H9 (cell line): ENCODE measurements at regions not wholly inside any gene's neighbourhood (a gene's known extent, or its start where the extent isn't known, plus 50 kb on each side); places are given as distances from the start of the nearest gene placed in this dataset.

Experiments used
- DNase-seq: peaks from one replicate; pipeline ENCODE4 v3.0.0-alpha.2; 2017
- H2AFZ ChIP-seq: one replicate; pipeline ENCODE4 v1.6.1; 2013; ENCODE audit warnings: mild to moderate bottlenecking, low read length, control low read depth, moderate library complexity
- H2AK5ac ChIP-seq: 2 replicates; pipeline ENCODE4 v1.6.1; 2013; ENCODE audit warnings: low read length, control low read depth, mixed read lengths; ENCODE audit not compliant: insufficient read length
- H2BK120ac ChIP-seq: one replicate; pipeline ENCODE4 v1.6.1; 2013; ENCODE audit warnings: low read depth, mild to moderate bottlenecking, low read length, control low read depth, inconsistent platforms; ENCODE audit not compliant: poor library complexity, severe bottlenecking
- H2BK12ac ChIP-seq: 2 replicates; pipeline ENCODE4 v1.6.1; 2013; ENCODE audit warnings: low read length, control low read depth, mixed read lengths, low read depth; ENCODE audit not compliant: insufficient read length
- H2BK15ac ChIP-seq: 2 replicates; pipeline ENCODE4 v1.6.1; 2013; ENCODE audit warnings: low read depth, low read length, control low read depth
- H2BK20ac ChIP-seq: one replicate; pipeline ENCODE4 v1.6.1; 2013; ENCODE audit warnings: low read depth, mild to moderate bottlenecking, low read length, control low read depth, inconsistent platforms; ENCODE audit not compliant: poor library complexity, severe bottlenecking
- H2BK5ac ChIP-seq: 2 replicates; pipeline ENCODE4 v1.6.1; 2013; ENCODE audit warnings: low read length, control low read depth, mixed read lengths; ENCODE audit not compliant: insufficient read length
- H3K14ac ChIP-seq: 2 replicates; pipeline ENCODE4 v1.6.1; 2013; ENCODE audit warnings: low read length, control low read depth; ENCODE audit not compliant: insufficient read depth
- H3K18ac ChIP-seq: 2 replicates; pipeline ENCODE4 v1.6.1; 2013; ENCODE audit warnings: low read depth, mild to moderate bottlenecking, mixed read lengths, low read length, control low read depth; ENCODE audit not compliant: insufficient read length
- H3K23ac ChIP-seq: 2 replicates; pipeline ENCODE4 v1.6.1; 2013; ENCODE audit warnings: low read length, control low read depth, mixed read lengths, low read depth; ENCODE audit not compliant: insufficient read length
- H3K23me2 ChIP-seq: 2 replicates; pipeline ENCODE4 v1.6.1; 2013; ENCODE audit warnings: low read depth, mild to moderate bottlenecking, mixed read lengths, low read length, control low read depth; ENCODE audit not compliant: insufficient read length, poor library complexity, severe bottlenecking
- H3K27ac ChIP-seq: 2 replicates; pipeline ENCODE4 v1.5.1; 2013; ENCODE audit warnings: low read length, control low read depth, mixed read lengths, low read depth; ENCODE audit not compliant: insufficient read length
- H3K27me3 ChIP-seq: 2 replicates; pipeline ENCODE4 v1.6.1; 2013; ENCODE audit warnings: low read length, control low read depth, inconsistent platforms; ENCODE audit not compliant: insufficient read depth
- H3K4ac ChIP-seq: 2 replicates; pipeline ENCODE4 v1.6.1; 2013; ENCODE audit warnings: low read depth, mild to moderate bottlenecking, control low read depth, inconsistent platforms, low read length, moderate library complexity
- H3K4me1 ChIP-seq: 2 replicates; pipeline ENCODE4 v1.6.1; 2013; ENCODE audit warnings: low read length, control low read depth, inconsistent platforms; ENCODE audit not compliant: insufficient read depth
- H3K4me2 ChIP-seq: 2 replicates; pipeline ENCODE4 v1.6.1; 2013; ENCODE audit warnings: low read length, control low read depth, mixed read lengths; ENCODE audit not compliant: insufficient read length, insufficient read depth
- H3K56ac ChIP-seq: 2 replicates; pipeline ENCODE4 v1.6.1; 2013; ENCODE audit warnings: low read depth, mild to moderate bottlenecking, mixed read lengths, low read length, control low read depth; ENCODE audit not compliant: insufficient read length
- H3K79me1 ChIP-seq: 2 replicates; pipeline ENCODE4 v1.6.1; 2013; ENCODE audit warnings: low read depth, mild to moderate bottlenecking, moderate library complexity, low read length, control low read depth, inconsistent platforms; ENCODE audit not compliant: insufficient read depth, poor library complexity, severe bottlenecking
- H3K79me2 ChIP-seq: 2 replicates; pipeline ENCODE4 v1.6.1; 2013; ENCODE audit warnings: low read length, control low read depth, inconsistent platforms; ENCODE audit not compliant: insufficient read depth
- H3K9ac ChIP-seq: 2 replicates; pipeline ENCODE4 v1.6.1; 2013; ENCODE audit warnings: low read length, control low read depth, mixed read lengths; ENCODE audit not compliant: insufficient read length; ENCODE audit errors: extremely low read depth
- H3K9me3 ChIP-seq: one replicate; pipeline ENCODE4 v1.6.1; 2013; ENCODE audit warnings: low read depth, low read length, inconsistent platforms; ENCODE audit not compliant: control insufficient read depth
- H3T11ph ChIP-seq: one replicate; pipeline ENCODE4 v1.6.1; 2013; ENCODE audit warnings: mild to moderate bottlenecking, low read length, control low read depth, inconsistent platforms
- H4K20me1 ChIP-seq: one replicate; pipeline ENCODE4 v1.6.1; 2013; ENCODE audit not compliant: control insufficient read depth, insufficient read length, insufficient read depth
- H4K5ac ChIP-seq: 2 replicates; pipeline ENCODE4 v1.6.1; 2013; ENCODE audit warnings: low read depth, mild to moderate bottlenecking, mixed read lengths, low read length, control low read depth; ENCODE audit not compliant: insufficient read length
- H4K8ac ChIP-seq: replicated peaks from 2 replicates; pipeline ENCODE4 v1.6.1; 2013; ENCODE audit warnings: low read length, control low read depth, mixed read lengths, low read depth; ENCODE audit not compliant: insufficient read length
- H4K91ac ChIP-seq: 2 replicates; pipeline ENCODE4 v1.6.1; 2013; ENCODE audit warnings: low read depth, mild to moderate bottlenecking, moderate library complexity, mixed read lengths, low read length, control low read depth; ENCODE audit not compliant: insufficient read length
- H3K27ac Mint-ChIP-seq, 3 experiments: 2 replicates in 2 of 3; 3 replicates in 1 of 3; pipeline ENCODE4 v1.8.0; 2020 to 2021; ENCODE audit warnings: mixed read lengths in 3 of 3, mild to moderate bottlenecking in 1 of 3, moderate library complexity in 1 of 3
- H3K27me3 Mint-ChIP-seq: 2 replicates; pipeline ENCODE4 v1.8.0; 2021; ENCODE audit warnings: low read depth, mild to moderate bottlenecking, moderate library complexity, mixed read lengths
- H3K36me3 Mint-ChIP-seq, 3 experiments: 2 replicates in 2 of 3; 3 replicates in 1 of 3; pipeline ENCODE4 v1.8.0; 2020 to 2021; ENCODE audit warnings: low read depth in 3 of 3, mixed read lengths in 3 of 3; ENCODE audit not compliant: insufficient read depth in 1 of 3
- H3K4me1 Mint-ChIP-seq, 2 experiments: 2 replicates each; pipeline ENCODE4 v1.8.0; 2020; ENCODE audit warnings: mixed read lengths in 2 of 2
- H3K4me3 Mint-ChIP-seq, 2 experiments: 2 replicates in 1 of 2; 3 replicates in 1 of 2; pipeline ENCODE4 v1.8.0; 2020 to 2021; ENCODE audit warnings: mild to moderate bottlenecking in 2 of 2, mixed read lengths in 2 of 2, moderate library complexity in 1 of 2
- H3K9me3 Mint-ChIP-seq, 2 experiments: 2 replicates in 1 of 2; 3 replicates in 1 of 2; pipeline ENCODE4 v1.8.0; 2020; ENCODE audit warnings: mild to moderate bottlenecking in 2 of 2, mixed read lengths in 2 of 2, moderate library complexity in 1 of 2
- CTCF ChIP-seq: fragments of 200-600 bp; sonication (generic); conservative IDR thresholded peaks from 3 replicates; pipeline ENCODE4 v1.8.0; 2021; ENCODE audit warnings: antibody characterized with exemption, mild to moderate bottlenecking
- WGBS: extraction: QIAGEN DNeasy Blood & Tissue Kit; methylation state at CpG from one replicate; pipeline ENCODE4 v1.1.7; 2013; ENCODE audit warnings: missing lambda C conversion rate, low lambda C conversion rate, mixed read lengths; ENCODE audit not compliant: insufficient read length; ENCODE audit errors: extremely low coverage; 5-methylcytosine and 5-hydroxymethylcytosine counted together

- Histone ChIP-seq H2BK5ac (no peak overlapping the region), H2BK12ac (no peak overlapping the region), H2AK5ac (no peak overlapping the region), H4K91ac (no peak overlapping the region), H3K27me3 (no peaks in the 10 kb centered on the region), H2BK120ac (no peak overlapping the region), H3K4me1 (no peaks in the 10 kb centered on the region; the same call in 1 of the 2 replicates), H3K56ac (no peak overlapping the region), H3K4me2 (no peak overlapping the region), H3K9me3 (no peaks in the 10 kb centered on the region), H4K5ac (no peak overlapping the region), H3K79me1 (no peaks in the 10 kb centered on the region), H3K4ac (no peak overlapping the region), H2BK20ac (no peak overlapping the region), H3K23ac (no peak overlapping the region), H3T11ph (no peak overlapping the region), H3K18ac (no peak overlapping the region), H4K20me1 (no peaks in the 10 kb centered on the region), H3K79me2 (no peaks in the 10 kb centered on the region), H2AFZ (no peak overlapping the region), H4K8ac (no peak overlapping the region), H3K9ac (no peak overlapping the region), H3K14ac (no peak overlapping the region), H3K23me2 (no peaks in the 10 kb centered on the region), H2BK15ac (no peak overlapping the region), H3K27ac (no peak overlapping the region)
- no peak for TF ChIP-seq CTCF
- H3K4me1 Mint-ChIP-seq = peaks cover 0 to 7% of the 10 kb centered on the region in 2 experiments; a peak in 2 of 4 replicates
- WGBS = no CpG with 5 or more reads among the region's 5 CpGs
- no peak overlapping the region for H3K4me3 Mint-ChIP-seq
- peaks cover 3 to 7% (median 5%) of the 10 kb centered on the region in 3 experiments; a peak in 4 of 7 replicates for H3K36me3 Mint-ChIP-seq
- peaks cover 0 to 7% of the 10 kb centered on the region in 2 experiments; a peak in 3 of 5 replicates for H3K9me3 Mint-ChIP-seq
- H3K27me3 Mint-ChIP-seq = no peaks in the 10 kb centered on the region
- no peak overlapping the region for H3K27ac Mint-ChIP-seq
- no peak for DNase-seq
These were observed 425.2 kb upstream of the CNTNAP2 start for GRCh38 chr7:145691377-145691914.
